COLO668 (cell line): ENCODE measurements at regions not wholly inside any gene's neighbourhood (a gene's known extent, or its start where the extent isn't known, plus 50 kb on each side); places are given as distances from the start of the nearest gene placed in this dataset.

Source experiments
- DNase-seq: peaks from one replicate; lab custom pipeline; 2025; ENCODE audit not compliant: unreplicated experiment; lab: John Stamatoyannopoulos, UW

DNA sequence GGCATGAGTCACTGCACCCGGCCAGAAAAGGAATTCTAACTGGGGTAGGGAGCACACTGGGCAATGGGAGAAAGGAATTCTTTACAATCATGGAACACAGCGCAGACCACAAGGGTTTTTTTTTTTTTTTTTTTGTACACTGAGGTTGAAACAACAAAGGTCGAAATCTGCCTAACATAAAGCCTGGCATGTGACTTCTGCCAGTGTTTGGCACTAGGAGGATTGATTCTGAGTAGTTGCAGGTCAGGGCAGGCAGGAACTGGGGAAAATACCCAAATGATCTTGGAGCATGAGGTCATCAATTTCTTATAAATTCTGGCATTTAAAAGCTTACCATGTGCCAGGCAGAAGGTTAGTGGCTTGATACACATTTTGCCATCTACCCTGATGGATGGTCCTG, 202.0 kb upstream of the SNX19 start:
- no peak for DNase-seq

DNA sequence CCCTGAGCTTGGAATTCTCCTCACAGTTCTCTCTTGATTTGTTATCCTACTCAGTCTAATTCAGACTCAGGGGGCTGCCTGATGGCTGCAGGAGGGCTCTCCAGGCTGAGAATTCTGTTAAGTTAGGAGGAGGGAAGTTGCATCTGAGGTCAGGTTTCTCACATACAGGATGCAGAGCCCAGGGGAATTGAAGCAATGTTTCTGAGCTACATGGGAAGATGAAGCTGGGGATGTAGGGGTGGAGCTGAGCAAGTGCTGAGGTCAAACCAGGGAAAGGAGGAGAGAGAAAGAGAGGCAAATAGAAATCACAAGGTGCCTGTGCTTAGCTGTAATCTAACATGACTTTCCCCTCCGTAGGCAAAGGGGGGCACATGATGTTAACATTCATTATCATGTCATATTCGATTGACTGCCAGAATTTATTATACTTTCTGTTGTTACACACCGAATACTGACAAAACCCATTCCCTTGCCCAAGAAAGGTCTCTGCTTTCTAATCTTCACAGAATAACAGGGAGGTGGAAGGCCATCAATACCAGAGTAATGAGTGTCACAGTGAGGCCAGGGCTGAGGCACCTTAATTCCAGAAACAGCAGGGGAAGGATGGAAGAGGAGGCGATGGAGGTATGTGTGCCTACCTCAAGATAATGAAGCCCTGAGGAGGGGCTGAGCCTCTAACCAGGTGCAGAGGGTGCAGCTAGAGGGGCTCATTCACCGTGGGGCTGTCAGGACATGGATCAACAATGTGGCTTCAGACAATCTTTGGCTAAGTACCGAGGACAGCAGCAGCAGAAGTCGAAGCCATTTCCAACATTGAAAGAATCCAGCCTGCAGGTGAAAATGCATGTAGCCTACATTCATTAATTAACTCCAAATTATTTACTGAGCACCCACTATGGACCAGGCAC, 205.4 kb upstream of the SNX19 start:
- DNase-seq: no peak

DNA sequence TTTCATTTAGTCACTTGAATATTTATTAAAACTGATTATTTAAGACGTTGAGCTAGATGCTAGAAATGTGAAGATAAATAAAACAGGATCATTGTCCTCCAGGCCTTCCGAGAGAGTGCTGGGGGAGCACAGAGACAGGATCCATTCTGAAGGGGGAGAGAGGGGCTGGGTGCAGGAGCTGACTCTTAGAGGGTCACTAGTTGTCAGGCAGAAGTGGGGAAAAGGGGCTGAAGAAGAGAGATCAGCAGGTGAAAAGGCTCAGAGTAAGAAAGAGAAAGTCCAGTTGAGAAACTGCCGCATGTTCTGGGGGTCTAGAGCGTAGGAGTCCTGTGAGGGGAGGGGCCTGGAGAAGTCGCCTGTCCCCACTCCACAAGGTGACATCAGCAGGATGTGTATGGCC, 206.2 kb upstream of the SNX19 start:
- DNase-seq: no peak

DNA sequence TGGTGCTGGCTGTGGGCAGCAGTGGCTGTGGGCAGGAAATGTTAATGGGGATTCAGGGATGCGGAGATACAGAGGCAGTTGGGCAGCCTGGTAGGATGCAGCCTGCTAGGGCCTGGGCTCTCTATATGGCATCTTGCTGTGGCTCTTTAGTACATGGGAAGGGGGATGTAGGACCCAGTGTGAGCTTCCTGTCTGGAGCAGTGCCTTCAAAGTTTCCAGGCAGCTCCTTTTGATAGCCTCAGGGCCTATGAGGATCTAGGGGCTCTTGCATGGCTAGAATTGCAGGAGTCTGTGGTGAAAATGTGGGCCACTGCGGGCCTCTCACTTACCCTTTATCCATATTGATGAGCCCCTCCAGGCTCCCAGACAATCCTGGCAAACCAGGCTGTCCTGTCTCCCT, 213.2 kb upstream of the SNX19 start:
- DNase-seq: no peak

DNA sequence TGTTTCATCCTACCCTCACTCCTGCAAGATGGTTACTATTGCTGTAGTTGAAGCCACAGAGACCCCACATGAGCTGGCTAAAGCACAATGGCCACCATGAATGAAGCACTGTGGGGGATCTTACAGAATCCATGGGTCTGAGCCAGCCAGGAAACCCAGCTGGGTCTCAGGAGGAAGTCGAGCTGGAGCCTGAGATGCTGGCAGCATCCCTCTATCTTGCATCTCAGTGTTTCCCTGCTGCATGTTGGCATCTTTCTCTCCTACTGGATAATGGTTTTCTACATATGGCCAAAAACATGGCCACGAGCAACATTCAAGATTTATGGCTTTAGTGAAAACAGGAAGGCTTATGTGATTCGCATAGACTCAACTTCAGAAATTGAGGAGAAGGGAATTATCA, 219.3 kb upstream of the SNX19 start:
- DNase-seq: no peak

DNA sequence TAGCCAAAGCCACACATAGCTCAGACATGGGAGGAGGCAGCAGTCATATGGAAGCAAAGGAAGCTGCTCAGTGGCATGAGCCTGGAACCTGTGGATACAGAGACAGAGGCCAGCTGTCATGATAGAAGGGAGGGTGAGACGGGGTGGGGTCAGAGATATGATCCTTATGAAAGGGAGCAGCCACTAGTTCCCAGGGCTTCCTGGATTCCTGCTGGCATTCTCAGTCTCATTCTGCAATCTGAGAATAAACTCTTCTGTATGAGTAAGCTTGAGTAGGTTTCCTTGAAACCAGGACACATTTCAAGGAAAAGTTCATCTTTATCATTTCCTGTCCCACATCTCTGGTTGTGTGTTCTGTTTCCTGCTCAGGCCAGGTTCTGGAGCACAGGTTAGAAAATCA, 220.2 kb upstream of the SNX19 start:
- DNase-seq: no peak

DNA sequence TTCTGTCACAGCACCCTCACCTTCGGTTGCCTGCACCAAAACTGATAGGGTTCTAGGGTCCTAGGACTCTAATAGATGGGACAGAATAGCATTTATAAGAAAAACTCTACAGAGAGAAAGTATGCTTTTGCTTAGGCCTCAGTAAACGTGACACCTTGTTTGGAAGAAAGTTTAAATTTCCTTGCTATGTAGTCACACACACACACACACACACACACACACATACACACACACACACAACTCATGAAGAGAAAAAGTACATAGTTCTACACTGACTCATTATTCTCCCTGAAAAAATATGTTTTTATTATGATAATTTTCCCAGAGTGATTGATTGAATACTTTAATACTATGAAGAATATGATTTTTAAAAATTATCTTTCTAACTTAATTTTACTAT, 220.8 kb upstream of the SNX19 start:
- no peak for DNase-seq

DNA sequence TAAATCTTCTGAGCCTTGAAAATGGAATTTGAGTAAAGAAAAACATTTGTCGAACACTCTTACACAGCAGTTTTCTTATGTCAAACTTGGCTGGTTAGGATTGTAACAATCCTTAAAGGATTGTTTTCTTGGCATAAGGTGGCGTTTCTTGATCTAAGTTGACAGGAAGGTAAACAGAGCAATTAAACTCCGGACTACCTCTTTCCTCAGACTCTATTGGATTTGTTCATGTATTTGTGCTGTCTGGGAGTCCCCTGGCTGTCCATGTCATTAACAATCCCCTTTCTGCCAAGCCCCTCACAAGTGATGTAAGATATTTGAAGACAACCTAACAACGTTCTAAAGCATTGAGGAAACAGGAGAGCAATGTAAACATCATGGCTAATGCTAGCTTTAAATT, 222.5 kb upstream of the SNX19 start:
- no peak for DNase-seq

DNA sequence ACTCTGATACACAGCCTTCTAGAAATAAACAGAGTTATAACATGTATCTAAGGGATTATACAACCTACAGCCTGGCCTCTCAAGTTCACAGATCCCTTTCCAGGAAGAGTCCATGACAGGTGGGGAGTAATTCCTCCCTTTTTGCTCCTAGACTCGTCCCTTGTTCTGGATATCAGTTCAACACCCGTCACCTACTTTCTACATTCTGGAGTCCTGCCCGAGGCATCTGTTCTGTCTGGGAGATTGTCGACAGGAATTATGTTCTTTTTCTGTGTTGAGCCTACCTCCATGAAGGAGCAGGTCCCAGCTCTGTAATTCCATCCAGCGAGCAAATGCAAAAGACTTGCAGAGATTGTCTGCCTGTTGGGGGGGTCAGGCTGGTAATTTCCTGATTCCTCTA, 224.6 kb upstream of the NTM start:
- no peak for DNase-seq

DNA sequence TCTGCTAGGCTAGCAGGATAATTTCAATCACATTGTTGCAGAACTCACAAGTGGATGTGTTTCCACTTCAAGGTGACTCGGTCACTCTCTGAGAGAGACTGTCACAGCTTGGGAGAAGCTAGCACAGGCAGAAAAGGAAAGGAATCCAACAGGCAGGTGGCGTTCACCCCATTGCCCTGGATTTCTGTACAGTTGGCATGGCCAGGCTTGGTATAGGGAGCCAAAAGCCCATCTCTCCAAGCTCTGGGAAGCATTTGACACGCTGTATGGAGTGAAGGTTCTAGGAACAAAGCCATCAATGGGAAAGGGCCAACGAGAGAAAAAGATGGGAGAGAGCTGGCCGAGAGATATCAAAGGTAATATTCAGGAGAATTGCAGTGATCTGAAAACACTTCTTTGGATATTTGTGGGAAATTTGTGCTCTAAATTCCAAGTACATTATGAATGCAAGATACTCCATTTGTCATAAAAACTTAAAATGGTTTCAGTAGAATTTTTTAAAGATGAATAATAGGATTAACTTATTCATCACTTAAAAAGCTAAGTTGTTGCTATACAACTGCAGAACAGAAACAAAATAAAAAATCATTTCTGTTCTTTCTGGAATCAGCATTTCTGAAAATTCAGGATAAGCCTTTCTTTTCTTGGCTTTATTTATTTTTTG, 223.5 kb upstream of the NTM start:
- DNase-seq: no peak

DNA sequence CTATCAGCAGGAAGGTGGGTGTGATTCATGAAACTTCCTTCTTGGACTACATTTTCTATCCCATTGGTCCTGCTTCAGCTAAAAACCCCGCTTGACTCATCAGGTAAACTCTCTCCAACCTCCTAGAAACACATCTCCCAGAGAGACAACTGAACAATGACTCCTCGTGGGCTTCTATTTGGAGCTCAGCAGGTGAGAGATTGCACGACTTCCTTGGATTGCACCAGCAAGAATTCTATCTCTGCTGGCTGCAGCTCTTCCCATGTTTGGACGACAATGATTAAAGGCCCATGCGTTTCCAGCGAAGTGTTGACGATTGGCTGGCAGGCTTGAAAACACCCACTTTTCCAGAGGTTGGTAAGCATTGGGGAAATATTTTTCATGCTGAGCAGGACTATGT, 216.1 kb upstream of the NTM start:
- DNase-seq: no peak

DNA sequence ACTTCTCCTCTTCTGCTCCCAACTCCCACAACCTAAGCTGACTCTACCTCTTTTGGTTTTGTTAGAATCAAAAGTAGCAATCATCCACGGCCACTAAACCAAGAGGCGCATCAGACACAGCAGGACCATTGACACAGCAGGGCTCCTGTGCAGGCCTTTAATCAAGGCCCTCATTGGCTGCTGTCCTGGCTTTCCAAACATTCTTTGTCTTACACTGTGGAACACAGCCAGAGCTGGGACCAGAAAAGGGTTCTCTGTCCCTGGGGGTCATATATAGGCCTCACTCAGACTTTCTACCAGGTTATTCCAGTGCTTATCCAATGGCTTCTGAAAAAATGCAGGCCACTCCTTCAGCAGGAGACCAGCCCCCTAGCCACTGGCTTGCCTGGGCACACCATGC, 212.7 kb upstream of the NTM start:
- no peak for DNase-seq

DNA sequence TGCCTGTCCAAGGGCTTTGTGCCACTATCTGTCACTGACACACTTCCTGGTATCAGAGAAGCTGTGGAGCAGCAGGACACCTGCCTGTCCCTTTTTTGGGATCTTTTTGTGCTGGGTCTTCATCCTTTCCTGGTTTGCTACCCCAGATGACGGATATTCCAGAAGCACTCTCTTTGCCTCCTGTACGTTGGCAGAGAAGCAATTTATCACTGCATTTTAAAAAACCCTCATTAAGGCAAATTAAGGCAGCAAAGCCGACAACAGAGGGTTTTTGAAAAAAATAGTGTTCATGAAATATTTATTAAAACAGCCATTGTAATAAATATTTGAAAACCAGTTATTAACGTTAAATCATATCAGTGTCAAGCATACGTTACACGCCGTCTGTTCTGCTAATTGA, 209.6 kb upstream of the NTM start:
- no peak for DNase-seq

DNA sequence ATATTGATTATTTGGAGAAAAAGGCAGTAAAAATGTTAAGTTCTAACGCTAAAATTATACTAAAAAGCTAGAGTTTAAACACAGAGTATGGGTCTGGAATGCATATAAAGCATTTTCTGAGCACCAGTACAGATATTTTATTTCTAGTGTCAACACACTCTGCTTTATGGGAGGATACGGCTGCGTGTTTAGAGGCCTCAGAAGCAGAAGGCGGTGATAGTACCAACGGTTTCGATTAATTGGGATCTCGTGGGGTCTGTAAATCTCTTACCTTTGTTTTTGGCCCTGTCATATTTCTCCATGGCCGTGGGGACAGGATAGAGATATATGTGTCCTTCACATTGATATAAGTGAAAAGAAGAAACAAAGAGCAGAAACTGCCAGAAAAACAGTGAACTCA, 206.8 kb upstream of the NTM start:
- DNase-seq: no peak

DNA sequence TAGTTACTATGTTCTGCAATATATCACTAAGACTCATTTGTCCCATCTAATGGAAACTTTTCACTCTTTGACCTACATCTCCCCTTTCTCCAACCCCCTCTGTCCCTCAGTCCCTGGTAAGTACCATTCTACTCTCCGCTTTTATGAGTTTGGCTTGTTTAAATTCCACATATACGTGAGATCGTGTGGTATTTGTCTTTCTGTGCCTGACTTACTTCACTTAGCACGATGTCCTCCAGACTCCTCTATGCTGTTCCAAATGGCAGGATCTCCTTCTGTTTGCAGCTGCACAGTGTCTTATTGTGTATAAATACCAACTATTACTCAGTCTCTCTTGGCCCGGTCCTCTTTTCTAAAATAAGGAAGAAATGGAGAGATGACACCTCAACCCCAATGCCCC, 205.4 kb upstream of the NTM start:
- DNase-seq: no peak

DNA sequence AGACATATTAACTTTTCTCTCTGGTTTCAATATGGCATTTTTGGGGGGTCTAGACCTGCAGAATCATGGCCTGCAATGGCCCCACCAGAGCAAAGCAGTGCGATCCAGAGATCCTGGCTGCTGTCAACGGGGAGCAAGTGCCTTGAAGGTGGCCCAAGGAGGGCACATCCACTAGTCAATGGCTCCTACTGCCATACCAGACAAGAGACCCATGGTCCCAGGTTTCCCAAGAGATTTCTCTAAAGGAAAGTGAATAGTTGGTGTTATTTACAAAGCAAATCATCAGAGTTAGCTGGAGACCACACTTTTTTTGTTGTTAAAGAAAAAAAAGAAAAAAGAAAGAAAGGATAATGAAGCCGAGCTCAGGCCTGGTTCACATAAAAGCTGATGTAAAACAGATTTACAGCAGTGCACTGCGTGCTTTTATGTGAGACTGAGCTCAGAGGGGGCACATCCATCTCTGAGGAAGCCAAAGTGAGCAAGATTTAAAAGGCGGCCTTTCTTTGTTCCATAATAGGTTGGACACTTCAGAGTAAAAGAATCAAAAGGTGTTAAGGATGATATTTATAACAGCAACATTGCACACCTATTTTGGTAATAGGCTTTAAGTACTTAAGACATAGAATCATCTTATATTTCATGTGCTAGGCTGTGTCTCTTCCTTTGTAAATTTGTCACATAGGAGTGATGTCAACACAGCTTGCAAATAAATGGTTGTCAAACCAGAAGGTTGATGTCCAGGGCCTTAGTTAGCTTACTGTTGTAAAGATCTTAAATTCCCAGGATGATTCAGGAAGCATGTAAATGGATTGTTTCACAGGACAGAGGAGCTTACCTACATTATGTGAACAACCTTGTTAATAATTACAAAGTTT, 201.3 kb upstream of the NTM start:
- DNase-seq: no peak

DNA sequence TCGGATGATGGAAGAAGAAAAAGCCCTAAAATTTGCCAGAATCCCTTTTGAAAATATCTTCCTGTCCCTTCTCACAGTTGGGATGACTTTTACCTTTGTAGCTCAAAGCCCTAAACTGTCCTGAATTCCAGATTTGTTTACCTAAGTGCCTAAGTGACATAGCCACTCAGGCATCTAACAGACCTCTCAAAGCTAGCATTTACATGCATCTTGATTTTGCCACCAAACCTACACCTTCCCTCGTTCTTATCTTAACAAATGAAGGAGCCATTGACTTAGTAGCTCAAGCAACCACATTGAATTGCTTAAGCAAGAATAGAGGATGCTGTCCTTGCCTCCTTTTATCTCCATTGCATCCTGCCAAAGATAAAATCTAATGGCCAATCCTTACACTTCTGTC, 198.4 kb upstream of the NTM start:
- DNase-seq: no peak

DNA sequence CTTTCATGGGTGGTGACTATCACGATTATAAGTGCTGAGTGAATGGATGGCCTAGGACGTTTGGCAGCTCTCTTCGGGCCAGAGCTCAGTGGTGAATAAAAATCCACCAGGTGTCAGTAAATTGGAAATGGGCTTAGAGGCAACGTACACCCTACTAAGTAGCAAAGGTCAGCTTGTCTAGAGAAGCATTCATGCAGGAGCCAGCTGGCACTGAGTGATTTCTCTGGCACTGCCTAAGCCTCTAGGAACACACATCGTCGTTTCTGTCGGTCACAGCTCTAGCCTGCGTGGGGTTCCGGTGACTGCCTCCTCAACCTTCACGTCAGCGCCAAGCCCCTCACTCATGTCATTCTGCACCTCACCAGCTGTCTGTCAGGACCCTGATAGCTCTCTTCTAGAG, 192.4 kb upstream of the NTM start:
- DNase-seq: no peak

DNA sequence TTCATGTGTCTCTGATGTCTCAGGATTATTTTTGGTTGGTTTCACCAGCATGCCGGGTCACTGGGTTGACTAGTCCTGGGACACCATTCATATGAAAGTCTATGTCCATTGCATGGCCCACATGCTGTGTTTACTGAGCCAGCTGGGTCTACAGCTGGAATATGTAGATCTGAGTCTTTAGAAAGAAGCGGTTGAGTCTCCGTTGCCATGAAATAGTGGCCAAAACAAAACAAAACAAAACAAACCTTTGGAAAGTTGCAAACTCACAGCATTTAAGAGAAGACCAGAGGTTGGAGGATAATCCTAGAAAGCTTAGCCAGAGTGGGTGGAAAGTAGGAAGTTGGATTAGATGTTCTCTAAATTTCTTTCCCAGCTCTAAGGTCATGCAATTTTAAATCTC, 191.8 kb upstream of the NTM start:
- no peak for DNase-seq

DNA sequence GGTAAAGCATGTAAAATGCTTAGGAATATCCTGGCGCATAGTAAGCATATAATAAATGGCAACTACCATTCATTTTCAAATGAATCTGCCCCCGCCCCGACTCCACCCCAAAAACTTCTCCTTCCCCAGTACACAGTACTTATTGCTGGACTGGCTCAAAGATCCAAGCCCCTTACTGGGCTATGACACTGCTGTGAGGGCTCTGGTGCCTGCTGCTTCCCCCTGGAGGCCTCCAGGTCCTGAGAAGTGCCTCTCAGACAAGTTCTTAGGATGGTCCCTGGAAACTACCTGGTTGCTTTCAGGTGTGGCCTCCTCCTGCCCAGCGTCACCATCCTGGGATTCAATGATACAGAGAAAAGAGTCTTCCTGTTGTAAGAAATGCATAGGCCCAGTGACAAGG, 190.6 kb upstream of the NTM start:
- no peak for DNase-seq

DNA sequence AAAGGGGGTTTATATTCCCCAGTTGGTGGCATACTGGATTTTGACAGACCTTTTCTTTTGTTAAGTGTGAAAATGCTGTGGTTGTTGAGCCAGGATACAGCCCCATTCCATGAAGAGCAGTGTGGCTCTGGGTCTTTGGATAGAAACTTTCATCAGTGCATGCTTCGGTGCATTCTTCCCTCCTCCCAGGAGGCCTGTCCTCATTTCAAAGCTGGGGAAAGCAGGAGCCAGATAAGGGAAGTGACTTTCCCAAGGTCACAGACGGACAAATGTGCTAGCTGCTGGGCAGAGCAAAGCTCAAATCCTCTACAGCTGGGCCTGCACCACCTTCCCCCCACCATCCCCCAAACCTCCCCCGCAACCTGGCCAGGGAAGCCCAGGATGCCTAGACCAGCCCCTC, 184.5 kb upstream of the NTM start:
- no peak for DNase-seq

DNA sequence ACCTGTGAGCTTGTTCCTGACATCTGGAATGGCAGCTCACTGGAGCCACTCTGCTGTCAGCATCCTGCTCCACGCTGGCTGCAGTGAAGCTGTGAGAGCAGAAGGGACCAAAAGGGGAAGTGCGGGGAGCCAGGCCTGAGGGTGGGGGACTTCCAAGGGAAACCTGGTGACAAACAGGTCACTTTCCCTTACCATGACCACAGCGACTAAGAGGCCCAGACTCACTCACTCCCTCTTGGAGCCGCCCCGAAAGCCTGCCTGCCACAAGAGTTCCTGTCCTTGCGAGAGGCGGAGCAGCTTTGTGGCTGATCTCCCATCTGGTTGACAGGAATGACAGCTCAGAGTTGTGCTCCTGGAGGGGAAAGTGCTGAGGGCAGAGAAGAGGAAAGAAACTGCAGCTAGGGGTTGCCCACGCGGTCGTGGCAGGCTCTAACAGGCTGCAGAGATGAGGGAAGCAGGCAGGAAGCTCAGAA, 183.8 kb upstream of the NTM start:
- no peak for DNase-seq
